Cardiac fibroblast (primary cell): ENCODE measurements at regions not wholly inside any gene's neighbourhood (a gene's known extent, or its start where the extent isn't known, plus 50 kb on each side); places are given as distances from the start of the nearest gene placed in this dataset.

Experiments used
- DNase-seq, 2 donors: peaks; one replicate each; pipeline versions ENCODE4 v3.0.0 to v3.0.0-alpha.2; 2010; ENCODE audit warnings: low read depth in 2 of 2
- H3K4me3 ChIP-seq, 2 donors: replicated peaks in 1 of 2; 1 replicate in 1 of 2; 2 replicates in 1 of 2; pipeline ENCODE4 v1.5.1; 2011; ENCODE audit warnings: low read depth in 2 of 2, low read length in 2 of 2, mild to moderate bottlenecking in 2 of 2, moderate library complexity in 1 of 2
- CTCF ChIP-seq: IDR thresholded peaks from one replicate; pipeline ENCODE4 v1.5.1; 2011; ENCODE audit warnings: low read depth, mild to moderate bottlenecking, low read length, inconsistent platforms

- no peak for TF ChIP-seq CTCF
- no peak overlapping the region for H3K4me3 ChIP-seq
- DNase-seq, result no peak
Measured at GRCh38 chr6:170212051-170212756, 78.7 kb downstream of the DLL1 start.

GRCh38 chr6:170211404-170212025 is 79.4 kb downstream of the DLL1 start:
- no peak for TF ChIP-seq CTCF
- H3K4me3 ChIP-seq, result no peak overlapping the region
- no peak for DNase-seq

- DNase-seq, result no peak
- no peak for TF ChIP-seq CTCF
- no peak overlapping the region for H3K4me3 ChIP-seq
Measured at GRCh38 chr6:170210651-170211403, 80.1 kb downstream of the DLL1 start.

DNA sequence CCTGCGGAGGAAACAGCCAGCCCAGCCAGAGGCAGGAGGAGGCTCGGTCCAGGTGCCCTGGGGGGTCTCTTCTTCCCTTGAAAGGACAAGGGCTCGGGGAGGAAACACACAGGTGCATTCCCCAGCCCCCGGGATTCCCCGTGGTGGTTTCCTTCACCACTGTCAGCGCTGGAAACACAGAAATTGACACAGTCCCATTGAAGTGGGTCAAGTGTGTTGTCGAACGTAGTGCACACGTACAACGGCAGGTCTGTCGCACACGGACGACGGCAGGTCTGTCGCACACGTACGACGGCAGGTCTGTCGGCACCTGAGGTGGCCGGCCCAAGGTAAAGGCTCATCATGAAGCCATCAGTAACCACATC is 80.9 kb downstream of the DLL1 start:
- no peak for DNase-seq
- H3K4me3 ChIP-seq, result no peak overlapping the region
- no peak for TF ChIP-seq CTCF

GRCh38 chr6:170209354-170210025 is 81.4 kb downstream of the DLL1 start:
- no peak for TF ChIP-seq CTCF
- DNase-seq, result no peak
- no peak overlapping the region for H3K4me3 ChIP-seq

DNA sequence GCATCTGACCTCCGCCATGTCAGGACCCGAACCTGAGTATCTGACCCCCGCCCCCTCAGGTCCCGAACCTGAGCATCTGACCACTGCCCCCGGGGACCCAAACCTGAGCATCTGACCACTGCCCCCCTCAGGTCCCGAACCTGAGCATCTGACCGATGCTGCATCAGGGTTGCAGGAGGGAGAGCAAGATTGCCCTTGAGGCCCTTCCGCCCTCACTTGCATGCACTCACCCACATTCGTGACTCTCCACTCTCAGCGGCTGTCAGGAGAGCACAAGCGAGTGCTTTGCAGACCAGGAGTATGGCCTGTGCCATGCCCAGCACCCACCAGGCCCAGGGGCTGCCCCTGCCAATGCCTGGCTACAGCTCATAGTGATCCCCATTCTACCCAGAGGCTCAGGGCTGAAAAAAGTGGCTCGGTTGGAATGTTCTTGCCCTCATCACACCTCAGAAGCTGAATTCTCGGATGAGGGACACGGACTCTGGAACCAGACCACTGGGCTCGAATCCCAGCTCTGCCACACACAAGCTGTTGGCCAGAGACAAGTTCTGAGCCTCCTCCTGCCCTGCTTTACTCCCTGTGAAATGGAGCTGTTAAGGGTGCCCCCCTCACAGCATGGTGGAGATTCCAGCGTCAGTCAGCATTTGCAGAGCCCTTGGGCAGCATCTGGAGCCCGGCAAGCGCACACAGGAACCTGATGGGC is 82.1 kb downstream of the DLL1 start:
- DNase-seq, result no peak
- TF ChIP-seq CTCF, result no peak

More for the DNA sequence above, 82.1 kb downstream of the DLL1 start:
- H3K4me3 ChIP-seq, result no peak overlapping the region
